ENCODE measurements at regions not wholly inside any gene's neighbourhood (a gene's known extent, or its start where the extent isn't known, plus 50 kb on each side); places are given as distances from the start of the nearest gene placed in this dataset.
"Not testable (repeated sequence)": the region's sequence is repeated elsewhere in the genome, so short reads cannot be mapped to it uniquely, and the experiment has no call there.

GRCh38 chr12:19916974-19917373 is 451.4 kb upstream of the PDE3A start:
- Histone ChIP-seq H3K4me1 (ENCODE audit: control insufficient read depth in 1 of 2, insufficient read depth in 2 of 2, low read length in 2 of 2) (peaks cover 0 to 9% of the 10 kb centered on the region in 2 donors), H3K36me3 (ENCODE audit: control insufficient read depth in 1 of 2, insufficient read depth in 2 of 2, low read length in 2 of 2) (no peaks in the 10 kb centered on the region), H3K4me3 (ENCODE audit: low read depth in 1 of 2, low read length in 2 of 2) (no peak overlapping the region), H3K9me3 (ENCODE audit: control insufficient read depth in 1 of 2, low read length in 2 of 2) (no peaks in the 10 kb centered on the region), H3K27ac (ENCODE audit: low read length) (no peak overlapping the region), H3K27me3 (ENCODE audit: low read depth, low read length) (no peaks in the 10 kb centered on the region)

GRCh38 chr12:19921716-19922115 is 446.6 kb upstream of the PDE3A start:
- not testable (repeated sequence) for H3K9me3 ChIP-seq (ENCODE audit: control insufficient read depth in 1 of 2, low read length in 2 of 2); H3K36me3 ChIP-seq (ENCODE audit: control insufficient read depth in 1 of 2, insufficient read depth in 2 of 2, low read length in 2 of 2); H3K27ac ChIP-seq (ENCODE audit: low read length); H3K27me3 ChIP-seq (ENCODE audit: low read depth, low read length); H3K4me1 ChIP-seq (ENCODE audit: control insufficient read depth in 1 of 2, insufficient read depth in 2 of 2, low read length in 2 of 2); H3K4me3 ChIP-seq (ENCODE audit: low read depth in 1 of 2, low read length in 2 of 2)

GRCh38 chr12:19922717-19923116 is 445.6 kb upstream of the PDE3A start:
- no peaks in the 10 kb centered on the region for H3K4me1 ChIP-seq (ENCODE audit: control insufficient read depth in 1 of 2, insufficient read depth in 2 of 2, low read length in 2 of 2)
- no peaks in the 10 kb centered on the region for H3K9me3 ChIP-seq (ENCODE audit: control insufficient read depth in 1 of 2, low read length in 2 of 2)
- no peak overlapping the region for H3K27ac ChIP-seq (ENCODE audit: low read length)
- no peaks in the 10 kb centered on the region for H3K36me3 ChIP-seq (ENCODE audit: control insufficient read depth in 1 of 2, insufficient read depth in 2 of 2, low read length in 2 of 2)
- no peak overlapping the region for H3K4me3 ChIP-seq (ENCODE audit: low read depth in 1 of 2, low read length in 2 of 2)
- H3K27me3 ChIP-seq (ENCODE audit: low read depth, low read length) = no peaks in the 10 kb centered on the region

- no peaks in the 10 kb centered on the region for H3K27me3 ChIP-seq (ENCODE audit: low read depth, low read length)
- H3K36me3 ChIP-seq (ENCODE audit: control insufficient read depth in 1 of 2, insufficient read depth in 2 of 2, low read length in 2 of 2) = no peaks in the 10 kb centered on the region
- no peak overlapping the region for H3K27ac ChIP-seq (ENCODE audit: low read length)
- H3K9me3 ChIP-seq (ENCODE audit: control insufficient read depth in 1 of 2, low read length in 2 of 2) = no peaks in the 10 kb centered on the region
- no peaks in the 10 kb centered on the region for H3K4me1 ChIP-seq (ENCODE audit: control insufficient read depth in 1 of 2, insufficient read depth in 2 of 2, low read length in 2 of 2)
- H3K4me3 ChIP-seq (ENCODE audit: low read depth in 1 of 2, low read length in 2 of 2) = no peak overlapping the region
These were observed 444.0 kb upstream of the PDE3A start for GRCh38 chr12:19924360-19924759.

GRCh38 chr12:19925841-19926240 is 442.5 kb upstream of the PDE3A start:
- H3K36me3 ChIP-seq (ENCODE audit: control insufficient read depth in 1 of 2, insufficient read depth in 2 of 2, low read length in 2 of 2) = no peaks in the 10 kb centered on the region
- no peak overlapping the region for H3K27ac ChIP-seq (ENCODE audit: low read length)
- no peaks in the 10 kb centered on the region for H3K4me1 ChIP-seq (ENCODE audit: control insufficient read depth in 1 of 2, insufficient read depth in 2 of 2, low read length in 2 of 2)
- no peak overlapping the region for H3K4me3 ChIP-seq (ENCODE audit: low read depth in 1 of 2, low read length in 2 of 2)
- no peaks in the 10 kb centered on the region for H3K9me3 ChIP-seq (ENCODE audit: control insufficient read depth in 1 of 2, low read length in 2 of 2)
- no peaks in the 10 kb centered on the region for H3K27me3 ChIP-seq (ENCODE audit: low read depth, low read length)

GRCh38 chr12:19926266-19926665 is 442.1 kb upstream of the PDE3A start:
- Histone ChIP-seq H3K36me3 (ENCODE audit: control insufficient read depth in 1 of 2, insufficient read depth in 2 of 2, low read length in 2 of 2) (no peaks in the 10 kb centered on the region), H3K4me1 (ENCODE audit: control insufficient read depth in 1 of 2, insufficient read depth in 2 of 2, low read length in 2 of 2) (no peaks in the 10 kb centered on the region), H3K27ac (ENCODE audit: low read length) (no peak overlapping the region), H3K4me3 (ENCODE audit: low read depth in 1 of 2, low read length in 2 of 2) (no peak overlapping the region), H3K27me3 (ENCODE audit: low read depth, low read length) (no peaks in the 10 kb centered on the region), H3K9me3 (ENCODE audit: control insufficient read depth in 1 of 2, low read length in 2 of 2) (no peaks in the 10 kb centered on the region)

- Histone ChIP-seq H3K4me1 (ENCODE audit: control insufficient read depth in 1 of 2, insufficient read depth in 2 of 2, low read length in 2 of 2) (no peaks in the 10 kb centered on the region), H3K27me3 (ENCODE audit: low read depth, low read length) (no peaks in the 10 kb centered on the region), H3K9me3 (ENCODE audit: control insufficient read depth in 1 of 2, low read length in 2 of 2) (no peaks in the 10 kb centered on the region), H3K36me3 (ENCODE audit: control insufficient read depth in 1 of 2, insufficient read depth in 2 of 2, low read length in 2 of 2) (no peaks in the 10 kb centered on the region), H3K27ac (ENCODE audit: low read length) (no peak overlapping the region), H3K4me3 (ENCODE audit: low read depth in 1 of 2, low read length in 2 of 2) (no peak overlapping the region)
These were observed 440.7 kb upstream of the PDE3A start for GRCh38 chr12:19927661-19928060.

GRCh38 chr12:19932413-19932812 is 435.9 kb upstream of the PDE3A start:
- no peak overlapping the region for H3K4me3 ChIP-seq (ENCODE audit: low read depth in 1 of 2, low read length in 2 of 2)
- H3K36me3 ChIP-seq (ENCODE audit: control insufficient read depth in 1 of 2, insufficient read depth in 2 of 2, low read length in 2 of 2) = no peaks in the 10 kb centered on the region
- no peaks in the 10 kb centered on the region for H3K4me1 ChIP-seq (ENCODE audit: control insufficient read depth in 1 of 2, insufficient read depth in 2 of 2, low read length in 2 of 2)
- no peak overlapping the region for H3K27ac ChIP-seq (ENCODE audit: low read length)
- no peaks in the 10 kb centered on the region for H3K9me3 ChIP-seq (ENCODE audit: control insufficient read depth in 1 of 2, low read length in 2 of 2)
- H3K27me3 ChIP-seq (ENCODE audit: low read depth, low read length) = no peaks in the 10 kb centered on the region

- Histone ChIP-seq H3K9me3 (ENCODE audit: control insufficient read depth in 1 of 2, low read length in 2 of 2) (no peaks in the 10 kb centered on the region), H3K36me3 (ENCODE audit: control insufficient read depth in 1 of 2, insufficient read depth in 2 of 2, low read length in 2 of 2) (no peaks in the 10 kb centered on the region), H3K4me1 (ENCODE audit: control insufficient read depth in 1 of 2, insufficient read depth in 2 of 2, low read length in 2 of 2) (no peaks in the 10 kb centered on the region), H3K27me3 (ENCODE audit: low read depth, low read length) (no peaks in the 10 kb centered on the region), H3K27ac (ENCODE audit: low read length) (no peak overlapping the region), H3K4me3 (ENCODE audit: low read depth in 1 of 2, low read length in 2 of 2) (no peak overlapping the region)
These were observed 434.4 kb upstream of the PDE3A start for GRCh38 chr12:19933924-19934323.

GRCh38 chr12:19937161-19937560 is 431.2 kb upstream of the PDE3A start:
- H3K4me3 ChIP-seq (ENCODE audit: low read depth in 1 of 2, low read length in 2 of 2) = no peak overlapping the region
- no peaks in the 10 kb centered on the region for H3K36me3 ChIP-seq (ENCODE audit: control insufficient read depth in 1 of 2, insufficient read depth in 2 of 2, low read length in 2 of 2)
- no peaks in the 10 kb centered on the region for H3K9me3 ChIP-seq (ENCODE audit: control insufficient read depth in 1 of 2, low read length in 2 of 2)
- no peak overlapping the region for H3K27ac ChIP-seq (ENCODE audit: low read length)
- no peaks in the 10 kb centered on the region for H3K4me1 ChIP-seq (ENCODE audit: control insufficient read depth in 1 of 2, insufficient read depth in 2 of 2, low read length in 2 of 2)
- H3K27me3 ChIP-seq (ENCODE audit: low read depth, low read length) = no peaks in the 10 kb centered on the region

- Histone ChIP-seq H3K27ac (ENCODE audit: low read length) (no peak overlapping the region), H3K9me3 (ENCODE audit: control insufficient read depth in 1 of 2, low read length in 2 of 2) (no peaks in the 10 kb centered on the region), H3K4me1 (ENCODE audit: control insufficient read depth in 1 of 2, insufficient read depth in 2 of 2, low read length in 2 of 2) (no peaks in the 10 kb centered on the region), H3K4me3 (ENCODE audit: low read depth in 1 of 2, low read length in 2 of 2) (no peak overlapping the region), H3K36me3 (ENCODE audit: control insufficient read depth in 1 of 2, insufficient read depth in 2 of 2, low read length in 2 of 2) (no peaks in the 10 kb centered on the region), H3K27me3 (ENCODE audit: low read depth, low read length) (no peaks in the 10 kb centered on the region)
These were observed 430.3 kb upstream of the PDE3A start for GRCh38 chr12:19938031-19938430.

GRCh38 chr12:19938491-19938890 is 429.8 kb upstream of the PDE3A start:
- Histone ChIP-seq H3K36me3 (ENCODE audit: control insufficient read depth in 1 of 2, insufficient read depth in 2 of 2, low read length in 2 of 2) (no peaks in the 10 kb centered on the region), H3K27ac (ENCODE audit: low read length) (no peak overlapping the region), H3K4me3 (ENCODE audit: low read depth in 1 of 2, low read length in 2 of 2) (no peak overlapping the region), H3K4me1 (ENCODE audit: control insufficient read depth in 1 of 2, insufficient read depth in 2 of 2, low read length in 2 of 2) (no peaks in the 10 kb centered on the region), H3K27me3 (ENCODE audit: low read depth, low read length) (no peaks in the 10 kb centered on the region), H3K9me3 (ENCODE audit: control insufficient read depth in 1 of 2, low read length in 2 of 2) (no peaks in the 10 kb centered on the region)

Measured in muscle layer of duodenum (tissue), 2 donors.